AG20443 (cell line): ENCODE measurements at regions not wholly inside any gene's neighbourhood (a gene's known extent, or its start where the extent isn't known, plus 50 kb on each side); places are given as distances from the start of the nearest gene placed in this dataset.
"Not testable (repeated sequence)": the region's sequence is repeated elsewhere in the genome, so short reads cannot be mapped to it uniquely, and the experiment has no call there.

Source experiments
- DNase-seq: peaks from one replicate; pipeline ENCODE4 v3.0.0; 2012; ENCODE audit warnings: low spot score, mixed read lengths

- no peak for DNase-seq
These were observed 98.8 kb downstream of the BMP4 start for GRCh38 chr14:53857625-53858344.

- DNase-seq = no peak
These were observed 101.1 kb downstream of the BMP4 start for GRCh38 chr14:53855574-53855973.

GRCh38 chr14:53855127-53855526 is 101.5 kb downstream of the BMP4 start:
- DNase-seq = no peak

GRCh38 chr14:53851394-53852090 is 105.1 kb downstream of the BMP4 start:
- no peak for DNase-seq

- peak; percentile 24 for DNase-seq
These were observed 105.8 kb downstream of the BMP4 start for GRCh38 chr14:53850714-53851296.

GRCh38 chr14:53849549-53849948 is 107.1 kb downstream of the BMP4 start:
- DNase-seq = no peak

GRCh38 chr14:53848854-53849253 is 107.8 kb downstream of the BMP4 start:
- no peak for DNase-seq

GRCh38 chr14:53847881-53848280 is 108.7 kb downstream of the BMP4 start:
- DNase-seq = no peak

- no peak for DNase-seq
These were observed 109.6 kb downstream of the BMP4 start for GRCh38 chr14:53847057-53847456.

GRCh38 chr14:53845813-53846693 is 110.6 kb downstream of the BMP4 start:
- DNase-seq = no peak

GRCh38 chr14:53842938-53843337 is 113.7 kb downstream of the BMP4 start:
- no peak for DNase-seq

GRCh38 chr14:53841109-53842099 is 115.2 kb downstream of the BMP4 start:
- DNase-seq = no peak

GRCh38 chr14:53840444-53840843 is 116.2 kb downstream of the BMP4 start:
- DNase-seq = no peak

GRCh38 chr14:53838374-53838773 is 118.3 kb downstream of the BMP4 start:
- DNase-seq = no peak

GRCh38 chr14:53837656-53838055 is 119.0 kb downstream of the BMP4 start:
- DNase-seq = not testable (repeated sequence)

- no peak for DNase-seq
These were observed 120.1 kb downstream of the BMP4 start for GRCh38 chr14:53836551-53836950.

- DNase-seq = no peak
These were observed 127.8 kb downstream of the BMP4 start for GRCh38 chr14:53828820-53829219.

GRCh38 chr14:53824061-53824460 is 132.6 kb downstream of the BMP4 start:
- DNase-seq = no peak

GRCh38 chr14:53814392-53814791 is 142.2 kb downstream of the BMP4 start:
- DNase-seq = no peak

GRCh38 chr14:53810221-53810620 is 146.4 kb downstream of the BMP4 start:
- DNase-seq = no peak

GRCh38 chr14:53808042-53808441 is 148.6 kb downstream of the BMP4 start:
- DNase-seq = no peak
